ENCODE measurements at regions not wholly inside any gene's neighbourhood (a gene's known extent, or its start where the extent isn't known, plus 50 kb on each side); places are given as distances from the start of the nearest gene placed in this dataset.

- no peak for TF ChIP-seq CTCF (IDR thresholded peaks at IDR 0.05; ENCODE audit: control extremely low read depth in 1 of 3, insufficient read depth in 1 of 3, low read depth in 1 of 3, low read length in 3 of 3)
- TF ChIP-seq JUN (IDR thresholded peaks at IDR 0.05; ENCODE audit: low read depth, low read length): no peak
- TF ChIP-seq SP2 (IDR thresholded peaks at IDR 0.05; ENCODE audit: low read length): no peak
- TF ChIP-seq GTF2F1 (IDR thresholded peaks at IDR 0.05; ENCODE audit: borderline replicate concordance, low read depth, low read length): no peak
- TF ChIP-seq POU5F1 (IDR thresholded peaks at IDR 0.05; ENCODE audit: low read depth, low read length): no peak
Measured at GRCh38 chr1:178650934-178651511, 74.0 kb upstream of the RALGPS2 start (continued).
